ENCODE measurements at regions not wholly inside any gene's neighbourhood (a gene's known extent, or its start where the extent isn't known, plus 50 kb on each side); places are given as distances from the start of the nearest gene placed in this dataset.

GRCh38 chr5:125393221-125393815 is 646.9 kb upstream of the ZNF608 start:
- TF ChIP-seq CTCF (IDR thresholded peaks at IDR 0.05) (no peak), EZH2phosphoT487 (IDR thresholded peaks at IDR 0.05) (no peak), EZH2 (IDR thresholded peaks at IDR 0.05) (no peak)
